ENCODE measurements at regions not wholly inside any gene's neighbourhood (a gene's known extent, or its start where the extent isn't known, plus 50 kb on each side); places are given as distances from the start of the nearest gene placed in this dataset.

DNA sequence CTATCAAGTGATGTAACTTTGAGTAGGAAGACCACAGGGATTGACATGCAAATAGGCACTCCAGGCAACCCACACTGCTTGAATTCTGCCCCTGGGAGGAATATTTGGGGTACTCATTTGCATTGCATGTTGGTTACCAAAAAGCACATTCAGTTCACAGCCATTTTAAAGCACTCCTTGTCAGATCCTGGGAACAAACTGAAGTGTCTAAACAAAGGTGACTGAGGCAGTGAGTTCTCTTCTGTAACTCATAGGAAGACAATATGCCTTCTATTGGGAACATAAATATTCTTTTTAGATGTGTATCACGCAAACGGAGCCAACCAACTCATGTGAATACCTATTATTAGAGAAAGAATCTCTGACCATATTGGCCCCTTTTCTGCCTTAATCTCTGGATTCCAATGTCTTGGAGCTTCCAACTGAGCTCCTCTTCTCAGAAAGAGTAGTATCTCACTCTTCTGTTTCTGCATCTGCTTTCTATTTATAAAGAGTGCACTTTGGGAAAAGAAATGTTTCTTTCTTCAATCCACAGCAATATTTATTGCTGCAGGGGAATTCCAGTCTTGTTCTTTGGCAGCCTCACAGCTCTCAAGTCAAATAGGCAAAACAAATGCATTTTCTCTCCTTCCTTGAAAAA, 125.7 kb upstream of the NBEA start:
- no peak for TF ChIP-seq POLR2A (IDR thresholded peaks at IDR 0.05)
- TF ChIP-seq, protein P1, sequence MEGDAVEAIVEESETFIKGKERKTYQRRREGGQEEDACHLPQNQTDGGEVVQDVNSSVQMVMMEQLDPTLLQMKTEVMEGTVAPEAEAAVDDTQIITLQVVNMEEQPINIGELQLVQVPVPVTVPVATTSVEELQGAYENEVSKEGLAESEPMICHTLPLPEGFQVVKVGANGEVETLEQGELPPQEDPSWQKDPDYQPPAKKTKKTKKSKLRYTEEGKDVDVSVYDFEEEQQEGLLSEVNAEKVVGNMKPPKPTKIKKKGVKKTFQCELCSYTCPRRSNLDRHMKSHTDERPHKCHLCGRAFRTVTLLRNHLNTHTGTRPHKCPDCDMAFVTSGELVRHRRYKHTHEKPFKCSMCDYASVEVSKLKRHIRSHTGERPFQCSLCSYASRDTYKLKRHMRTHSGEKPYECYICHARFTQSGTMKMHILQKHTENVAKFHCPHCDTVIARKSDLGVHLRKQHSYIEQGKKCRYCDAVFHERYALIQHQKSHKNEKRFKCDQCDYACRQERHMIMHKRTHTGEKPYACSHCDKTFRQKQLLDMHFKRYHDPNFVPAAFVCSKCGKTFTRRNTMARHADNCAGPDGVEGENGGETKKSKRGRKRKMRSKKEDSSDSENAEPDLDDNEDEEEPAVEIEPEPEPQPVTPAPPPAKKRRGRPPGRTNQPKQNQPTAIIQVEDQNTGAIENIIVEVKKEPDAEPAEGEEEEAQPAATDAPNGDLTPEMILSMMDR (IDR thresholded peaks at IDR 0.05) = no peak
